Heart left ventricle (tissue), 16 donors: ENCODE measurements at regions not wholly inside any gene's neighbourhood (a gene's known extent, or its start where the extent isn't known, plus 50 kb on each side); places are given as distances from the start of the nearest gene placed in this dataset.

Source experiments
- ATAC-seq, 4 donors: fragments of 200-7000 bp; cut with Tn5 transposase; one replicate each; pipeline ENCODE4 v1.9.1; 2020 to 2022; ENCODE audit warnings: moderate library complexity in 4 of 4, mild to moderate bottlenecking in 3 of 4, moderate number of reproducible peaks in 1 of 4
- DNase-seq, 5 donors: peaks; one replicate each; pipeline ENCODE4 v3.0.0-alpha.2; 2020
- H3K27ac ChIP-seq, 12 donors: fragments of 200-600 bp; sonication (generic) in 4 of 12; one replicate each; pipeline versions ENCODE4 v1.5.0 to v1.8.0; 2016 to 2022; ENCODE audit warnings: mild to moderate bottlenecking in 2 of 12
- H3K27me3 ChIP-seq, 9 donors: fragments of 200-600 bp; sonication (generic) in 2 of 9; one replicate each; pipeline versions ENCODE4 v1.5.1 to v1.8.0; 2016 to 2022; ENCODE audit warnings: mild to moderate bottlenecking in 3 of 9
- H3K36me3 ChIP-seq, 9 donors: fragments of 200-600 bp; sonication (generic) in 2 of 9; one replicate each; pipeline versions ENCODE4 v1.5.0 to v1.8.0; 2018 to 2022; ENCODE audit warnings: mild to moderate bottlenecking in 2 of 9
- H3K4me1 ChIP-seq, 12 donors: fragments of 200-600 bp; sonication (generic) in 4 of 12; one replicate each; pipeline versions ENCODE4 v1.5.0 to v1.8.0; 2016 to 2022; ENCODE audit warnings: mild to moderate bottlenecking in 3 of 12
- H3K4me3 ChIP-seq, 12 donors: fragments of 200-600 bp; sonication (generic) in 4 of 12; one replicate each; pipeline versions ENCODE4 v1.5.0 to v1.8.0; 2017 to 2022; ENCODE audit warnings: mild to moderate bottlenecking in 9 of 12, moderate library complexity in 4 of 12
- H3K9me3 ChIP-seq, 12 donors: fragments of 200-600 bp; sonication (generic) in 4 of 12; one replicate each; pipeline versions ENCODE4 v1.5.0 to v1.8.0; 2016 to 2022; ENCODE audit warnings: mild to moderate bottlenecking in 1 of 12
- POLR2A ChIP-seq, 2 donors: fragments of 450-650 bp; IDR thresholded peaks; one replicate each; pipeline ENCODE4 v1.6.1; 2017; ENCODE audit warnings: antibody characterized with exemption in 2 of 2, mild to moderate bottlenecking in 2 of 2, moderate library complexity in 2 of 2
- WGBS, 4 donors: extraction: QIAGEN DNeasy Blood & Tissue Kit in 2 of 4; methylation state at CpG; one replicate each; pipeline versions ENCODE4 v1.1.5 to v1.1.7; 2013 to 2018; 5-methylcytosine and 5-hydroxymethylcytosine counted together
- intact Hi-C, 10 donors: fragments of 100-400 bp; cut with DNase I; formaldehyde crosslinking; loops; one replicate each; pipeline versions ENCODE4 v1.11.1 to v1.14.2; 2022
- TF ChIP-seq, protein P1 (sequence below), 12 donors: fragments of 200-600 bp; sonication (generic) in 4 of 12; IDR thresholded peaks; one replicate each; pipeline versions ENCODE4 v1.5.0 to v1.8.0; 2018 to 2022; ENCODE audit warnings: antibody characterized with exemption in 12 of 12, mild to moderate bottlenecking in 5 of 12
- donor health status: ischemic (EF 13 %, LVEDD 7.1; RV severe dilation, severe dysfunction).
- donor health status: healthy with polysubstance abuse.
- donor health status: DM: no; HTN: yes; CAD: no.
- donor health status: DM: no; HTN: no; CAD: no.
- donor health status: ischemic (EF 25% LVEDD 6.9; RV normal size, moderate dysfunction).
- donor health status: ischemic (EF 25% LVEDD 5.7; RV mildly dilated, moderate dysfunction).
- donor health status: healthy.
- donor health status: DM: yes; HTN: yes; CAD: no.
- donor health status: ischemic (EF 35%, LVEDD 5.7; RV mildly dilated, moderate dysfunction).
- donor health status: nonischemic (EF 11% LVEDD 7.7; RV severe dilation, severe dysfunction).
- donor health status: DM: yes; HTN: yes; CAD: no.
- donor health status: PGD.
- donor health status: ischemic (EF 29% LVEDD 5.4; RV normal size, mild dysfunction).
- donor health status: nonischemic (EF 23%, LVEDD 6.1; RV moderate dilation, normal function).

DNA sequence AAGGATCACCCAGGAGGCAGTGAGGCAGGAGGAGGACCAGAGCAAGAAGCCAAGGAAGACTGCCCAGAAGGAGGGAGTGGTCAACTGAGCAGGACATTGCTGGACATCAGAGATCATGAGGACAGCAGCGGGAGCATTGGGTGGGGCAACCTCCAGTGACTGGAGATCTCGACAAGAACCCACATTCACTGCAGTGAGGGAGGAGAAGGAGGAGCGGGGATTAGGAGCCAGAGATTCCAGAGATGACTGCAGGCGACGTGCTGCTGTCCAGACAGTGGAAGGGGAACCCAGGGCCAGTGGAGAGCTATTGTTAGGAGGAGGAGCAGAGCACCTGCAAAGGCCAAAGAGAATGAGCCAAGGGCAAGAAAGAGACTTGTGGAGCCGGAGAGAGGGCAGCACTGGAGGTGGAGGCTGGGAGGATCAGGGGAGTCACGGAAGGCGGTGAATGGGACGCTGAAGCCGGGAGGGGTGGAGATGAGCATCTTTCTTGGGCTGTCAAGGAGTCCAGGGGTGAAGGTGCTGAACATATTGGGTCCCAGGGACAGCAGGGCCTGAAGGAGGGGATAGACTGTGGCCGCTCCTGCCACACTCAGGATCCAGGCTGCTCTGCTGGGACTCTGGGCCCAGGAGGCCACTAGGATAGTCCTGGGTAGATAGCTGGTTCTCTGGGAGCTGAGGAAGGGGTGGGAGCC lies 140.1 kb upstream of the UNC5B start:
- ATAC-seq (no peak), DNase-seq (peak in 1 of 5 donors; percentile 18)
- Histone ChIP-seq H3K36me3 (no peaks in the 10 kb centered on the region), H3K27ac (no peak overlapping the region), H3K9me3 (no peaks in the 10 kb centered on the region), H3K4me3 (no peak overlapping the region), H3K27me3 (no peaks in the 10 kb centered on the region), H3K4me1 (peaks cover 0 to 46% (median 10%) of the 10 kb centered on the region in 12 donors)
- intact Hi-C loops, result loop anchor here in 3 of 10 donors (10.0 kb wide), 2 partner anchors 113 to 133 kb away; no protein-coding TSS in a partner anchor
- no peak for TF ChIP-seq POLR2A (IDR thresholded peaks at IDR 0.05)
- TF ChIP-seq, protein P1, sequence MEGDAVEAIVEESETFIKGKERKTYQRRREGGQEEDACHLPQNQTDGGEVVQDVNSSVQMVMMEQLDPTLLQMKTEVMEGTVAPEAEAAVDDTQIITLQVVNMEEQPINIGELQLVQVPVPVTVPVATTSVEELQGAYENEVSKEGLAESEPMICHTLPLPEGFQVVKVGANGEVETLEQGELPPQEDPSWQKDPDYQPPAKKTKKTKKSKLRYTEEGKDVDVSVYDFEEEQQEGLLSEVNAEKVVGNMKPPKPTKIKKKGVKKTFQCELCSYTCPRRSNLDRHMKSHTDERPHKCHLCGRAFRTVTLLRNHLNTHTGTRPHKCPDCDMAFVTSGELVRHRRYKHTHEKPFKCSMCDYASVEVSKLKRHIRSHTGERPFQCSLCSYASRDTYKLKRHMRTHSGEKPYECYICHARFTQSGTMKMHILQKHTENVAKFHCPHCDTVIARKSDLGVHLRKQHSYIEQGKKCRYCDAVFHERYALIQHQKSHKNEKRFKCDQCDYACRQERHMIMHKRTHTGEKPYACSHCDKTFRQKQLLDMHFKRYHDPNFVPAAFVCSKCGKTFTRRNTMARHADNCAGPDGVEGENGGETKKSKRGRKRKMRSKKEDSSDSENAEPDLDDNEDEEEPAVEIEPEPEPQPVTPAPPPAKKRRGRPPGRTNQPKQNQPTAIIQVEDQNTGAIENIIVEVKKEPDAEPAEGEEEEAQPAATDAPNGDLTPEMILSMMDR (IDR thresholded peaks at IDR 0.05), result no peak
- 88 to 89% (median 89%) methylated on average over 11 of the region's 11 CpGs for WGBS, 4 donors

DNA sequence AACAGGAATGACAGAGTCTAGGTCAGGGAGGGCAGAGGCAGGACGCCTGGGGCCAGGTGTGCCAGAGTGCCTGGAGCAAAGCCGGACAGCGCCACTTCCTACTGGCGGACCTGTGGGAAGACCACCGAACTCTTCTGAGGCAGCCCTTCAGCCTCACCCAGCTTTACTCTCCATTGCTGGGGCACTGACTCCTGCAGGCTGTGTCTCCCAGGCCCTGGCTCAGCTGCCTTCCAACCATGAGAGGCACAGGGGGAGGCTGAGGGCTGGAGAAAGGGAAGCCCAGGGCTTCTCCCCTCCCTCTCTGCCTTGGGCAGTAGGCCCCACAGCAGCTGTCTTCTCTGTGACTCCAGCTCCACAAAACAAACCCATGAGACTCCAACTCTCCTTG lies 139.6 kb upstream of the UNC5B start:
- Histone ChIP-seq H3K36me3 (no peaks in the 10 kb centered on the region), H3K4me1 (peaks cover 0 to 44% (median 10%) of the 10 kb centered on the region in 12 donors), H3K27me3 (no peaks in the 10 kb centered on the region), H3K9me3 (no peaks in the 10 kb centered on the region), H3K27ac (no peak overlapping the region), H3K4me3 (no peak overlapping the region)
- WGBS, 4 donors, result 82 to 93% (median 84%) methylated on average over 5 of the region's 5 CpGs; no CpG with 5 or more reads in 1 of the 4 donors
- intact Hi-C loops, result loop anchor here in 3 of 10 donors (10.0 kb wide), 2 partner anchors 112 to 132 kb away; no protein-coding TSS in a partner anchor
- TF ChIP-seq, protein P1 (IDR thresholded peaks at IDR 0.05), result no peak
- no peak for TF ChIP-seq POLR2A (IDR thresholded peaks at IDR 0.05)
- DNase-seq (peak in 1 of 5 donors; percentile 30), ATAC-seq (no peak)

DNA sequence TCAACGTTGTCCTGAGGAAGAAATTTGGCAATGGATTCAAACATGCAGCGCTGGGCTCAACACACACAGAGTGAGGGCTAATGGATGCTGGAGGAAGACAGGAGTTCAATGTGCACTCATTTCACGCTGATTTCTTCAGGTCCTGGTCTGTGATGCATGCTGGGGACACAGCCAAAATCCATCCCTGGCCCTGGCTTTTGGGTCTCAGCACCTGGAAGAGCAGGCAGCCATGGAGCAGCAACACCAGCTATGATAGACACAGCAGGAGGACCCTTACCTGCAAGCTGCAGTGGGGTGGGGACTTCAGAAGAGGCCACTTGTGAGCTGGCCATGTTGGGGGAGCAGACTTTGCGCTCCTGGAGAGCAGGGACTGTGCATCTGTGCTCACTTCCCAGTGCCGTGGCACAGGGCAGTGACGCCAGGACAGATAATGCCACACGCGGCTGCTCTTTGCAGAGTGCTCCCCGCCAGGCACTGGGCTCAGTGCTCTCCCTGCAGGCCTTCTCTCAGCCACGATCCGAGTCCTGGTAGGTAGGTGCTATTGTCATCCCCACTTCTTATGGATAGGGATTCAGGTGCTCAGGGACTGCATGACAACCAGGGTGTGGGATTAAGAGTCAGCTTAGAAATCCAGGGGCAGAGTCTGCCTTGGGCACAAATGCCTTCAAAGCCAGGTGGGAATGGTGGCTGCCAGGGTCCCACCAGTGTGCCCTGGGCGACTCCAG lies 138.8 kb upstream of the UNC5B start:
- H3K27ac ChIP-seq, result no peak overlapping the region
- WGBS, 4 donors, result 77 to 86% (median 81%) methylated on average over 11 to 12 of the region's 12 CpGs
- TF ChIP-seq, protein P1 (IDR thresholded peaks at IDR 0.05), result no peak
- no peak for TF ChIP-seq POLR2A (IDR thresholded peaks at IDR 0.05)
- intact Hi-C loops, result loop anchor here in 3 of 10 donors (10.0 kb wide), 2 partner anchors 111 to 131 kb away; no protein-coding TSS in a partner anchor
- no peak for ATAC-seq
- H3K4me3 ChIP-seq, result no peak overlapping the region
- H3K9me3 ChIP-seq, result no peaks in the 10 kb centered on the region
- H3K4me1 ChIP-seq, result peaks cover 0 to 42% (median 10%) of the 10 kb centered on the region in 12 donors
- no peaks in the 10 kb centered on the region for H3K27me3 ChIP-seq
- DNase-seq, result peak in 1 of 5 donors; percentile 16
- no peaks in the 10 kb centered on the region for H3K36me3 ChIP-seq

DNA sequence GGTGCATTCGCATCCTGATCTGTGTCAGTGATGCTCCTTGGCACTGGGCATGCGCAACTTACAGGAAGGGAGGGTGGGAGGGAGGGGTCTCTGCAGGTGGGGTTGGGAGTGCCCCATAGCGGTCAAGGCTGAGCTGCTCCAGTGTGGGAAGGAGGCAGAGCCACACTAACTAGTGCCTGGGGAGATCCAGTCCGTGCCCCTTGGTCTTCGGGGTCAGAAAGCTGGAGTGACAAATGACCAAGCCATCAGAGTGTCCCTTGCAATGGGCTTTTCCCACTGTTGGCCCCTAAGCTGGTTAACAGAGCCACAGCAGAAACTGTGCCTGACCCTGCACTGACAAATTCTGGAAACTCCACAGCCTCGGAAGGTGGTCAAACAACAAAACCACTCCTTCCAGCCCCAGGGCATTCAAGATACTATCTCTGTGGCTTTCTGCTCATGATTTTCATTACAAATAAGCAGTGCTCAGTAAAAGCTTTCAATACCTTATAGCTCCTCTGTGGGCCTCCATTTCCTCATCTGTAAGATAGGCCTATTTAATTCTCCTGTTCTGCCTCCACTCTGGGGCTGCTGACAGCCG lies 138.1 kb upstream of the UNC5B start:
- H3K9me3 ChIP-seq, result no peaks in the 10 kb centered on the region
- no peaks in the 10 kb centered on the region for H3K27me3 ChIP-seq
- intact Hi-C loops, result loop anchor here in 3 of 10 donors (10.0 kb wide), 2 partner anchors 111 to 131 kb away; no protein-coding TSS in a partner anchor
- H3K4me1 ChIP-seq, result peaks cover 0 to 36% (median 8%) of the 10 kb centered on the region in 12 donors
- H3K36me3 ChIP-seq, result no peaks in the 10 kb centered on the region
- 79 to 90% (median 84%) methylated on average over 2 to 7 of the region's 7 CpGs for WGBS, 4 donors
- H3K4me3 ChIP-seq, result no peak overlapping the region
- TF ChIP-seq, protein P1 (IDR thresholded peaks at IDR 0.05), result no peak
- no peak for TF ChIP-seq POLR2A (IDR thresholded peaks at IDR 0.05)
- no peak overlapping the region for H3K27ac ChIP-seq
- DNase-seq, result no peak
- no peak for ATAC-seq
